A673 (cell line): ENCODE measurements at regions not wholly inside any gene's neighbourhood (a gene's known extent, or its start where the extent isn't known, plus 50 kb on each side); places are given as distances from the start of the nearest gene placed in this dataset.

ENCODE experiments used
- CTCF ChIP-seq: fragments of 300-800, 200-600 bp; sonication (generic); conservative IDR thresholded peaks from 2 replicates; pipeline ENCODE4 v1.5.1; 2017; ENCODE audit warnings: low read depth, mild to moderate bottlenecking, antibody characterized with exemption, low read length, moderate library complexity, mixed read lengths
- EZH2 ChIP-seq: fragments of 200-600 bp; sonication (generic); IDR thresholded peaks from 2 replicates; pipeline ENCODE4 v1.6.1; 2017; ENCODE audit warnings: borderline replicate concordance, low read depth, mild to moderate bottlenecking, mixed read lengths, antibody characterized with exemption, low read length; ENCODE audit not compliant: poor library complexity, severe bottlenecking

- no peak for TF ChIP-seq CTCF
- TF ChIP-seq EZH2 = no peak
Observed at GRCh38 chr6:132107896-132108295, 156.7 kb upstream of the CCN2 start.
